ENCODE measurements at regions not wholly inside any gene's neighbourhood (a gene's known extent, or its start where the extent isn't known, plus 50 kb on each side); places are given as distances from the start of the nearest gene placed in this dataset.

GRCh38 chr5:105828821-105829220 lies 1841.9 kb downstream of the EFNA5 start:
- Histone ChIP-seq H3K36me3 (no peaks in the 10 kb centered on the region), H3K4me1 (no peaks in the 10 kb centered on the region), H3K4me3 (no peak overlapping the region), H3K9me3 (no peaks in the 10 kb centered on the region), H3K27ac (no peak overlapping the region), H3K27me3 (no peaks in the 10 kb centered on the region)
- no peak for DNase-seq
- TF ChIP-seq EP300 (IDR thresholded peaks at IDR 0.05), result no peak
- TF ChIP-seq POLR2A (IDR thresholded peaks at IDR 0.05), result no peak
- TF ChIP-seq CTCF (IDR thresholded peaks at IDR 0.05), result no peak
- no peak for TF ChIP-seq POLR2AphosphoS5 (IDR thresholded peaks at IDR 0.05)
- intact Hi-C loops (cut with DNase I; ENCODE audit: low total_unique reads), result no loop called here
- 66 to 85% (median 76%) methylated on average over 1 of the region's 1 CpG for WGBS, 5 donors

GRCh38 chr5:105821800-105822199 lies 1848.9 kb downstream of the EFNA5 start:
- H3K27me3 ChIP-seq, result no peaks in the 10 kb centered on the region
- no peaks in the 10 kb centered on the region for H3K4me1 ChIP-seq
- intact Hi-C loops (cut with DNase I; ENCODE audit: low total_unique reads), result no loop called here
- H3K9me3 ChIP-seq, result no peaks in the 10 kb centered on the region
- H3K4me3 ChIP-seq, result no peak overlapping the region
- 56 to 83% (median 75%) methylated on average over 2 of the region's 2 CpGs for WGBS, 5 donors
- no peak for DNase-seq
- no peak overlapping the region for H3K27ac ChIP-seq
- no peaks in the 10 kb centered on the region for H3K36me3 ChIP-seq
- no peak for TF ChIP-seq CTCF (IDR thresholded peaks at IDR 0.05)
- no peak for TF ChIP-seq POLR2AphosphoS5 (IDR thresholded peaks at IDR 0.05)
- TF ChIP-seq EP300 (IDR thresholded peaks at IDR 0.05), result no peak
- no peak for TF ChIP-seq POLR2A (IDR thresholded peaks at IDR 0.05)

- Histone ChIP-seq H3K27me3 (no peaks in the 10 kb centered on the region), H3K9me3 (no peaks in the 10 kb centered on the region), H3K4me1 (no peaks in the 10 kb centered on the region), H3K4me3 (no peak overlapping the region), H3K36me3 (no peaks in the 10 kb centered on the region), H3K27ac (no peak overlapping the region)
- no peak for TF ChIP-seq POLR2AphosphoS5 (IDR thresholded peaks at IDR 0.05)
- TF ChIP-seq POLR2A (IDR thresholded peaks at IDR 0.05), result no peak
- 72 to 84% (median 80%) methylated on average over 2 of the region's 2 CpGs for WGBS, 5 donors
- intact Hi-C loops (cut with DNase I; ENCODE audit: low total_unique reads), result no loop called here
- DNase-seq, result no peak
These were observed 1852.8 kb downstream of the EFNA5 start for GRCh38 chr5:105817914-105818313.

- WGBS, 5 donors, result 58 to 83% (median 75%) methylated on average over 3 of the region's 3 CpGs
- intact Hi-C loops (cut with DNase I; ENCODE audit: low total_unique reads), result no loop called here
- Histone ChIP-seq H3K4me1 (no peaks in the 10 kb centered on the region), H3K9me3 (no peaks in the 10 kb centered on the region), H3K27me3 (no peaks in the 10 kb centered on the region), H3K4me3 (no peak overlapping the region), H3K27ac (no peak overlapping the region), H3K36me3 (no peaks in the 10 kb centered on the region)
- TF ChIP-seq EP300 (IDR thresholded peaks at IDR 0.05) (no peak), POLR2A (IDR thresholded peaks at IDR 0.05) (no peak), CTCF (IDR thresholded peaks at IDR 0.05) (no peak), POLR2AphosphoS5 (IDR thresholded peaks at IDR 0.05) (no peak)
- no peak for DNase-seq
These were observed 1853.3 kb downstream of the EFNA5 start for GRCh38 chr5:105817416-105817815.

- TF ChIP-seq POLR2AphosphoS5 (IDR thresholded peaks at IDR 0.05) (no peak), CTCF (IDR thresholded peaks at IDR 0.05) (no peak), POLR2A (IDR thresholded peaks at IDR 0.05) (no peak), EP300 (IDR thresholded peaks at IDR 0.05) (no peak)
- Histone ChIP-seq H3K27me3 (no peaks in the 10 kb centered on the region), H3K27ac (no peak overlapping the region), H3K9me3 (no peaks in the 10 kb centered on the region), H3K36me3 (no peaks in the 10 kb centered on the region), H3K4me1 (no peaks in the 10 kb centered on the region), H3K4me3 (no peak overlapping the region)
- whole genome bisulfite sequencing, 5 donors, result 81 to 94% (median 87%) methylated on average over 1 of the region's 1 CpG
- intact Hi-C loops (cut with DNase I; ENCODE audit: low total_unique reads), result no loop called here
- no peak for DNase-seq
These were observed 1853.8 kb downstream of the EFNA5 start for GRCh38 chr5:105816961-105817360.

Data from stomach (tissue), 8 donors.